ENCODE measurements at regions not wholly inside any gene's neighbourhood (a gene's known extent, or its start where the extent isn't known, plus 50 kb on each side); places are given as distances from the start of the nearest gene placed in this dataset.
A peak's percentile ranks its signal among the peaks of the same experiment; 100 is the strongest.

DNA sequence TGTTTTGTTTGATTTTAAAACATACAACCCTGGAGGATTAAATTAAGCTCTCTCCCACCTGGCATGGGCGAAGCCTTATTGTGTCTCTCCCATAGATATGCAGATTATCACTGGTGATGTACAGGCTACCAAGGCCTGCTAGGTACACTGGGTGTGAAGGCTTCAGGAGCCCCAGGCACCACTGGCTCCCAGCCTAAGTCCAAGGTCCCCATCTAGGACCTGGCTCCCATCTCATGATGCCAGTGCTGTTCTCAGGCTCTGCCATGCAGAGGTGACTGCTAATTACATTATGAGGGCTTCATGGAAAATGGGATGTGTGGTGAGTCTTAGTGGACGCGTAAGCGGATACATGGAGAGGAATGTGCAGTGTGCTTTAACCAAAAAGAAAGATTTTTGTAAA is 201.2 kb upstream of the KLHL29 start:
- intact Hi-C loops (cut with DNase I) = no loop called here
- H3K27me3 ChIP-seq = no peaks in the 10 kb centered on the region
- no peaks in the 10 kb centered on the region for H3K4me1 ChIP-seq
- no peak for DNase-seq
- peaks cover 0 to 16% of the 10 kb centered on the region in 2 donors for H3K9me3 ChIP-seq
- no peak for ATAC-seq
- H3K36me3 ChIP-seq = no peaks in the 10 kb centered on the region
- H3K4me3 ChIP-seq = no peak overlapping the region
- H3K27ac ChIP-seq = no peak overlapping the region
- TF ChIP-seq, protein P1, sequence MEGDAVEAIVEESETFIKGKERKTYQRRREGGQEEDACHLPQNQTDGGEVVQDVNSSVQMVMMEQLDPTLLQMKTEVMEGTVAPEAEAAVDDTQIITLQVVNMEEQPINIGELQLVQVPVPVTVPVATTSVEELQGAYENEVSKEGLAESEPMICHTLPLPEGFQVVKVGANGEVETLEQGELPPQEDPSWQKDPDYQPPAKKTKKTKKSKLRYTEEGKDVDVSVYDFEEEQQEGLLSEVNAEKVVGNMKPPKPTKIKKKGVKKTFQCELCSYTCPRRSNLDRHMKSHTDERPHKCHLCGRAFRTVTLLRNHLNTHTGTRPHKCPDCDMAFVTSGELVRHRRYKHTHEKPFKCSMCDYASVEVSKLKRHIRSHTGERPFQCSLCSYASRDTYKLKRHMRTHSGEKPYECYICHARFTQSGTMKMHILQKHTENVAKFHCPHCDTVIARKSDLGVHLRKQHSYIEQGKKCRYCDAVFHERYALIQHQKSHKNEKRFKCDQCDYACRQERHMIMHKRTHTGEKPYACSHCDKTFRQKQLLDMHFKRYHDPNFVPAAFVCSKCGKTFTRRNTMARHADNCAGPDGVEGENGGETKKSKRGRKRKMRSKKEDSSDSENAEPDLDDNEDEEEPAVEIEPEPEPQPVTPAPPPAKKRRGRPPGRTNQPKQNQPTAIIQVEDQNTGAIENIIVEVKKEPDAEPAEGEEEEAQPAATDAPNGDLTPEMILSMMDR (IDR thresholded peaks at IDR 0.05) = no peak

- DNase-seq (no peak), ATAC-seq (peak; percentile 42)
- TF ChIP-seq, protein P1 (IDR thresholded peaks at IDR 0.05) = no peak
- Histone ChIP-seq H3K9me3 (peaks cover 0 to 8% of the 10 kb centered on the region in 2 donors), H3K4me3 (no peak overlapping the region), H3K36me3 (no peaks in the 10 kb centered on the region), H3K27me3 (no peaks in the 10 kb centered on the region), H3K4me1 (no peaks in the 10 kb centered on the region), H3K27ac (no peak overlapping the region)
- intact Hi-C loops (cut with DNase I) = no loop called here
Measured at GRCh38 chr2:23198316-23199114, 186.5 kb upstream of the KLHL29 start.

- intact Hi-C loops (cut with DNase I) = no loop called here
- ATAC-seq (peak; percentile 35), DNase-seq (peak in 1 of 4 donors; percentile 24)
- no peaks in the 10 kb centered on the region for H3K27me3 ChIP-seq
- TF ChIP-seq, protein P1 (IDR thresholded peaks at IDR 0.05) = peak in 1 of 2 donors; percentile 16
- H3K4me3 ChIP-seq = no peak overlapping the region
- peaks cover 0 to 8% of the 10 kb centered on the region in 2 donors for H3K9me3 ChIP-seq
- H3K4me1 ChIP-seq = no peaks in the 10 kb centered on the region
- H3K36me3 ChIP-seq = no peaks in the 10 kb centered on the region
- H3K27ac ChIP-seq = no peak overlapping the region
Measured at GRCh38 chr2:23199115-23199918, 185.7 kb upstream of the KLHL29 start.

- H3K27ac ChIP-seq = no peak overlapping the region
- peaks cover 0 to 8% of the 10 kb centered on the region in 2 donors for H3K9me3 ChIP-seq
- H3K36me3 ChIP-seq = no peaks in the 10 kb centered on the region
- no peaks in the 10 kb centered on the region for H3K27me3 ChIP-seq
- DNase-seq = no peak
- TF ChIP-seq, protein P1 (IDR thresholded peaks at IDR 0.05) = no peak
- peak; percentile 60 for ATAC-seq
- H3K4me1 ChIP-seq = no peaks in the 10 kb centered on the region
- H3K4me3 ChIP-seq = no peak overlapping the region
- intact Hi-C loops (cut with DNase I) = no loop called here
Measured at GRCh38 chr2:23200068-23200786, 184.8 kb upstream of the KLHL29 start.

GRCh38 chr2:23200787-23201114 is 184.2 kb upstream of the KLHL29 start:
- H3K27me3 ChIP-seq = no peaks in the 10 kb centered on the region
- no peak overlapping the region for H3K27ac ChIP-seq
- H3K36me3 ChIP-seq = no peaks in the 10 kb centered on the region
- H3K4me1 ChIP-seq = no peaks in the 10 kb centered on the region
- TF ChIP-seq, protein P1 (IDR thresholded peaks at IDR 0.05) = no peak
- peak; percentile 59 for ATAC-seq
- H3K4me3 ChIP-seq = no peak overlapping the region
- intact Hi-C loops (cut with DNase I) = no loop called here
- DNase-seq = no peak
- peaks cover 0 to 8% of the 10 kb centered on the region in 2 donors for H3K9me3 ChIP-seq
